Natural killer cell (primary cell): ENCODE measurements at regions not wholly inside any gene's neighbourhood (a gene's known extent, or its start where the extent isn't known, plus 50 kb on each side); places are given as distances from the start of the nearest gene placed in this dataset.
A peak's percentile ranks its signal among the peaks of the same experiment; 100 is the strongest.

Source experiments
- ATAC-seq, 3 donors: fragments of 150-1000 bp in 2 of 3; fragments of 200-7000 bp in 1 of 3; cut with Tn5 transposase; 1 replicate in 1 of 3; 2 replicates in 2 of 3; pipeline ENCODE4 v1.10.0; 2021; ENCODE audit warnings: mild to moderate bottlenecking in 2 of 3, moderate library complexity in 2 of 3
- DNase-seq, 2 donors: peaks; one replicate each; pipeline versions ENCODE4 v3.0.0 to v3.0.0-alpha.2; 2013 to 2021; ENCODE audit warnings: mixed read lengths in 1 of 2
- H3K27ac ChIP-seq: one replicate; pipeline ENCODE4 v1.5.1; 2013; ENCODE audit warnings: mild to moderate bottlenecking, low read length
- H3K27me3 ChIP-seq: one replicate; pipeline ENCODE4 v1.6.1; 2013; ENCODE audit warnings: low read length; ENCODE audit not compliant: control insufficient read depth, insufficient read depth
- H3K36me3 ChIP-seq: one replicate; pipeline ENCODE4 v1.6.1; 2013; ENCODE audit warnings: low read length; ENCODE audit not compliant: control insufficient read depth, insufficient read depth
- H3K4me1 ChIP-seq: one replicate; pipeline ENCODE4 v1.6.1; 2013; ENCODE audit warnings: low read length; ENCODE audit not compliant: control insufficient read depth, insufficient read depth
- H3K4me3 ChIP-seq: one replicate; pipeline ENCODE4 v1.5.1; 2013; ENCODE audit warnings: low read length
- H3K9me3 ChIP-seq: one replicate; pipeline ENCODE4 v1.6.1; 2013; ENCODE audit warnings: low read length; ENCODE audit not compliant: control insufficient read depth, insufficient read depth
- H3K27ac Mint-ChIP-seq, 2 donors: one replicate each; pipeline ENCODE4 v1.8.0; 2022; ENCODE audit warnings: mild to moderate bottlenecking in 2 of 2, mixed read lengths in 2 of 2, moderate library complexity in 1 of 2
- H3K27me3 Mint-ChIP-seq, 2 donors: one replicate each; pipeline ENCODE4 v1.8.0; 2022; ENCODE audit warnings: low read depth in 2 of 2, mixed read lengths in 2 of 2
- H3K36me3 Mint-ChIP-seq: one replicate; pipeline ENCODE4 v1.8.0; 2022; ENCODE audit warnings: mixed read lengths
- H3K4me1 Mint-ChIP-seq, 2 donors: one replicate each; pipeline ENCODE4 v1.8.0; 2022; ENCODE audit warnings: mixed read lengths in 2 of 2
- H3K4me3 Mint-ChIP-seq: one replicate; pipeline ENCODE4 v1.8.0; 2022; ENCODE audit warnings: mild to moderate bottlenecking, moderate library complexity, mixed read lengths
- H3K9me3 Mint-ChIP-seq, 2 donors: one replicate each; pipeline ENCODE4 v1.8.0; 2022; ENCODE audit warnings: mixed read lengths in 2 of 2
- WGBS: methylation state at CpG from one replicate; pipeline ENCODE4 v1.1.7; 2013; ENCODE audit warnings: missing lambda C conversion rate; ENCODE audit not compliant: insufficient coverage; 5-methylcytosine and 5-hydroxymethylcytosine counted together
- intact Hi-C: fragments of 100-400 bp; cut with micrococcal nuclease; formaldehyde crosslinking; loops from one replicate; pipeline ENCODE4 v1.14.2; 2022
- TF ChIP-seq, protein P1 (sequence below): fragments of 200-600 bp; IDR thresholded peaks from one replicate; pipeline ENCODE4 v1.8.0; 2022; ENCODE audit warnings: antibody characterized with exemption

DNA sequence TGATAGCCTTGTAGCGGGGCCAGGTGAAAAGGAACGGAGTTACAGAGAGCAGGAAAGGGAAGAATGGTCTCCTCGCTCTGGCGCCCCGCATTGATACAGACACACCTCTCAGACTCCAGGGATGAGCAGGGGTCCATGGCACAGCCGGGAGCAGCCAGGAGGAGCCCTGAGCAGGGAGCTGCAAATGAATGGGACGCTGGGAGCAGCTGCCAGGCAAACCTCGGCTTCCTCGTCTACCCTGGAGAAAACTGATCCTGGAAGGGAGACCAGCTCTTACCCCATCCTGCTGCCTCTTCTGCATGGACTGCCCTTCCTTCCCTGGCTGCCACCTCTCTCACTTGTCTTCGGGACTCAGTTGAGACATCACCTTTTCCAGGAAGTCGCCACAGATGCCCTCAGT is 97.3 kb upstream of the MAFB start:
- Histone ChIP-seq H3K9me3 (no peaks in the 10 kb centered on the region), H3K27ac (no peak overlapping the region), H3K36me3 (no peaks in the 10 kb centered on the region), H3K4me3 (no peak overlapping the region), H3K27me3 (no peaks in the 10 kb centered on the region), H3K4me1 (peaks cover 4% of the 10 kb centered on the region)
- Mint-ChIP-seq H3K36me3 (no peaks in the 10 kb centered on the region), H3K4me1 (peaks cover 0 to 5% of the 10 kb centered on the region in 2 donors), H3K27me3 (peaks cover 20 to 24% of the 10 kb centered on the region in 2 donors), H3K4me3 (no peak overlapping the region), H3K9me3 (no peaks in the 10 kb centered on the region), H3K27ac (no peak overlapping the region)
- ATAC-seq (no peak), DNase-seq (no peak)
- intact Hi-C loops: no loop called here
- whole genome bisulfite sequencing: 78% methylated on average over 11 of the region's 11 CpGs
- TF ChIP-seq, protein P1, sequence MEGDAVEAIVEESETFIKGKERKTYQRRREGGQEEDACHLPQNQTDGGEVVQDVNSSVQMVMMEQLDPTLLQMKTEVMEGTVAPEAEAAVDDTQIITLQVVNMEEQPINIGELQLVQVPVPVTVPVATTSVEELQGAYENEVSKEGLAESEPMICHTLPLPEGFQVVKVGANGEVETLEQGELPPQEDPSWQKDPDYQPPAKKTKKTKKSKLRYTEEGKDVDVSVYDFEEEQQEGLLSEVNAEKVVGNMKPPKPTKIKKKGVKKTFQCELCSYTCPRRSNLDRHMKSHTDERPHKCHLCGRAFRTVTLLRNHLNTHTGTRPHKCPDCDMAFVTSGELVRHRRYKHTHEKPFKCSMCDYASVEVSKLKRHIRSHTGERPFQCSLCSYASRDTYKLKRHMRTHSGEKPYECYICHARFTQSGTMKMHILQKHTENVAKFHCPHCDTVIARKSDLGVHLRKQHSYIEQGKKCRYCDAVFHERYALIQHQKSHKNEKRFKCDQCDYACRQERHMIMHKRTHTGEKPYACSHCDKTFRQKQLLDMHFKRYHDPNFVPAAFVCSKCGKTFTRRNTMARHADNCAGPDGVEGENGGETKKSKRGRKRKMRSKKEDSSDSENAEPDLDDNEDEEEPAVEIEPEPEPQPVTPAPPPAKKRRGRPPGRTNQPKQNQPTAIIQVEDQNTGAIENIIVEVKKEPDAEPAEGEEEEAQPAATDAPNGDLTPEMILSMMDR: no peak

DNA sequence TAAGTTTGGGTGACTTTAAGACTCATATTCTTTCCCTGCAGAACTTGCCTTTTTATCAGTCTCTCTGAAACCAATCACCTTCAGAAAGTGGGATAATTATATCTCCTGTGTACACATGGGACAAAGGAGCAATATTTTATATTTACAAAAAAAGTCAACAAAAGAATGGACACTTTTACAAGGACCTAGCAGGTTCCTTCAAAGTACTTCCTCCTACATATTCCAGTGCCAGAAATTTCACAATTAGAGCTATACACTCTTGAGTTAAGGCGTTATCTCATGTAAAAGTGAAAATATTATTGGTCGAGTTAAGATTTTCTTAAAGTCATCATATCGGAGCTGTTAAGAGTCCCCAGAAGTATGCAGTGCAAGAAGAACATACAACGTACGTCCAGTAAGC is 98.9 kb upstream of the MAFB start:
- Mint-ChIP-seq H3K36me3 (no peaks in the 10 kb centered on the region), H3K4me3 (no peak overlapping the region), H3K9me3 (no peaks in the 10 kb centered on the region), H3K27me3 (peaks cover 24 to 30% of the 10 kb centered on the region in 2 donors), H3K4me1 (peaks cover 0 to 5% of the 10 kb centered on the region in 2 donors), H3K27ac (no peak overlapping the region)
- peaks cover 5% of the 10 kb centered on the region for H3K27me3 ChIP-seq
- H3K27ac ChIP-seq: no peak overlapping the region
- H3K9me3 ChIP-seq: no peaks in the 10 kb centered on the region
- TF ChIP-seq, protein P1: no peak
- H3K36me3 ChIP-seq: no peaks in the 10 kb centered on the region
- intact Hi-C loops: no loop called here
- ATAC-seq: no peak
- DNase-seq: no peak
- 70% methylated on average over 5 of the region's 5 CpGs for WGBS
- peaks cover 2% of the 10 kb centered on the region for H3K4me1 ChIP-seq
- H3K4me3 ChIP-seq: no peak overlapping the region

DNA sequence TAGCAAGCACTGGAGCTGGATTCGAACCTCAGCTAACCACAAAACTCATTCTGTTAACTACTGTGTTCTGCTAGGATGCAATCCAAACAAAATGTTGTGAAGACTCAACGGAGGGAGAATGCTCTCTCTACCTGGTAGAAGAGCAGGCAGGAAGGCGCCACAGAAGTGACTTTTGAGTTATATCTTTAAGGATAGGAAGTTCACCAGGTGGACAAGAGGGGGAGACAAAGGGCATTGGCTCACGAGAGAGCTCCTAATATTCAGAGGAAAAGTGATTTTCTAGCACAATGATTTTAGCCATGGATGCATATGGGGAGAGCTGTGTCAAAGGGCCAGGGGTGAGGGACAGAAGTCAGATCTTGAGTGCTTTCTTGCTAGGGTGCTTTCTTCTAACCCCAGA is 108.4 kb upstream of the MAFB start:
- no peaks in the 10 kb centered on the region for H3K4me1 Mint-ChIP-seq
- WGBS: 59% methylated on average over 4 of the region's 4 CpGs

DNA sequence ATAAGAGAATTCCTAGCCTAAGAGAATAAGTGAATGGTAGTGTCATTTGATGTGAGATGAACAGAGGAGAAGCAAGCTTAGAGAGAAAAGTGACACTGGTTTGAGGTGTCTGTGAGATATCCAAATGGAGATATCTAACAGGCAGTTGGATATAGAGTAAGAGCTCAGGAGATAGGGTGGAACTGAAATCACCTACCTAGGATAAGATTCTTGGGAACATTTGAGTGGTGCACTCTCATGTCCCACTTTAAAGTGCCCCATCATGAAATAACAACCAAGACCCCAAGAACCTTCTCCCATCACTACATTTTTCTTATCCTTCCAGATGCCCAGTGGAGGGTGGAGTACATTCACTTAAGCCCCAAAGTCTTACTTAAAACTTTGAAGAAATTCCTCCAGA is 109.0 kb upstream of the MAFB start:
- no peak overlapping the region for H3K4me3 Mint-ChIP-seq
- H3K9me3 Mint-ChIP-seq: no peaks in the 10 kb centered on the region
- no peaks in the 10 kb centered on the region for H3K27me3 ChIP-seq
- no peak overlapping the region for H3K4me3 ChIP-seq
- H3K36me3 Mint-ChIP-seq: no peaks in the 10 kb centered on the region
- H3K4me1 ChIP-seq: no peaks in the 10 kb centered on the region
- peaks cover 10 to 17% of the 10 kb centered on the region in 2 donors for H3K27me3 Mint-ChIP-seq
- no peaks in the 10 kb centered on the region for H3K36me3 ChIP-seq
- no peak for ATAC-seq
- TF ChIP-seq, protein P1: no peak
- intact Hi-C loops: no loop called here
- no peaks in the 10 kb centered on the region for H3K4me1 Mint-ChIP-seq
- H3K9me3 ChIP-seq: no peaks in the 10 kb centered on the region
- H3K27ac Mint-ChIP-seq: no peak overlapping the region
- DNase-seq: no peak
- H3K27ac ChIP-seq: no peak overlapping the region

More for the DNA sequence above, 108.4 kb upstream of the MAFB start:
- Histone ChIP-seq H3K27ac (no peak overlapping the region), H3K9me3 (no peaks in the 10 kb centered on the region), H3K27me3 (no peaks in the 10 kb centered on the region), H3K4me1 (no peaks in the 10 kb centered on the region), H3K36me3 (no peaks in the 10 kb centered on the region), H3K4me3 (no peak overlapping the region)
- Mint-ChIP-seq H3K27me3 (peaks cover 10 to 23% of the 10 kb centered on the region in 2 donors), H3K27ac (no peak overlapping the region), H3K9me3 (no peaks in the 10 kb centered on the region), H3K4me3 (no peak overlapping the region), H3K36me3 (no peaks in the 10 kb centered on the region)
- TF ChIP-seq, protein P1: peak; percentile 53
- intact Hi-C loops: loop anchor here (1.0 kb wide), 1 partner anchor 166 kb away; no protein-coding TSS in a partner anchor
- DNase-seq (peak in 1 of 2 donors; percentile 39), ATAC-seq (peak in 1 of 3 donors; percentile 61)
